GM18867 (cell line): ENCODE measurements at regions not wholly inside any gene's neighbourhood (a gene's known extent, or its start where the extent isn't known, plus 50 kb on each side); places are given as distances from the start of the nearest gene placed in this dataset.
"Not testable (repeated sequence)": the region's sequence is repeated elsewhere in the genome, so short reads cannot be mapped to it uniquely, and the experiment has no call there.

ENCODE experiments used
- ATAC-seq: cut with Tn5 transposase; IDR thresholded peaks from one replicate; pipeline ENCODE4 v1.9.1; 2021; ENCODE audit warnings: mild to moderate bottlenecking, moderate library complexity; ENCODE audit not compliant: unreplicated experiment

DNA sequence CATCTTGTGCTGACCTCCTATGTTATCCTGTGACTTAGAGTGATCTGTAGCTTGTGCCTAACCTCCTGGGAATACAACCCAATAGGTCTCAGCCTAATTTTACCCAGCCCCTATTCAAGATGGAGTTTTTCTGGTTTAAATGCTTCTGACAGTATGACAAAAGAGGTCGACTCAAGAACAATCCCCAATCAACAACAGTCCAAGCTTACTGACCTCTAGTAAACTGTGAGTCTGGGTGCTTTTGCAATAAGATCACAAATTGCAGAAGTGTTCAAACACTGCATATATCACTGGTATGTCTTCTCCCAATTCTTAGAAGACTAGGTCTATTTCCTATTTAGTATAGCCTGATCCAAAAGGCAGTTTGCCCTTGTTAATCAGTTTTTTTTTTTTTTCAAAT is 323.5 kb upstream of the PTGER4 start:
- no peak for ATAC-seq

DNA sequence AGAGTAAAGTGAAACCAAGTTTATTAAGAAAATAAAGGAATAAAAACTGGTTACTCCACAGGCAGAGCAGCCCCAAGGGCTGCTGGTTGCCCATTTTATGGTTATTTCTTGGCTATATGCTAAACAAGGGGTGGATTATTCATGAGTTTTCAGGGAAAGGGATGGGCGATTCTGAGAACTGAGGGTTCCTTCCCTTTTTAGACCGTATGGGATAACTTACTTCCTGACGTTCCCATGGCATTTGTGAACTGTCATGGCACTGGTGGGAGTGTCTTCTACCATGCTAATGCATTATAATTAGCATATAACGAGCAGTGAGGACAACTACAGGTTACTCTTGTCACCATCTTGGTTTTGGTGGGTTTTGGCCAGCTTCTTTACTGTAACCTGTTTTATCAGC is 323.9 kb upstream of the PTGER4 start:
- no peak for ATAC-seq

DNA sequence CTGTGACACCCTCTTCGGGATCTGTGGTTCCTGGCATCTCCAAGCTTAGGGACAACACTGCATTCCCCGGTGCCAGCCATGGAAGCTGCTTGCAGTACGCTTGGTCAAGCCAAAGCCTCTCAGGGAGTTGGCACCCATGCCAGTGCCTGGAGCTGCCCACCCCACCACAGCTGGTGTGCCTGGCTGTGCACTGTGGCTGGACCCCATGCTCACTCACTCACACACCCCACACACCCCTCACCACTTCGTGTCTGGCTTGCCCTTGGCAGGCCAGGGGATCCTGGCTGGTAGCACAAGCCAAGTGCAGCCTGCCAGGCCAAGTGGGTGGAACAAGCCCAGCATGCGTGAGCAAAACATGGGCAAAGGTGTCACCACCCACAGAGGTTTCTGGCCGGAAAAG is 324.5 kb upstream of the PTGER4 start:
- no peak for ATAC-seq

DNA sequence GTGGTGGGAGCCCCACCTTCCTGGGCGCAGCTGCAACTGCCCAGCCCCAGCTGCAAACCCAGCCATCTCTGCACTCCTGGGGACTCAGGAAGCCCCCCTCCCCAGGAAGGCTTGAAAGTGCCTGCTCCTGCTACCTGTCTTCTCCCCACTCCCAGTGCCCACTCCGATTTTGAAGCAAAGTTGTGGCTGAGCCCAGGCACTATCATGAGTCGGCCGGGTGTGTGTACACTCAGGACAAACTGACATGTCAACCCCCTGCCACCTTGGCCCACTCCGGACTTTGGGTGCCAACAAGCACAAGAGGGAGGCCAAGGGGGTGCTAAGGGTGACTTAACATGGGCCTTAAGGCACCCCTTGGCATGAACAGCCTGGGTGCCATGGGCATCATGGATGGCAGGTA is 325.5 kb upstream of the PTGER4 start:
- no peak for ATAC-seq

DNA sequence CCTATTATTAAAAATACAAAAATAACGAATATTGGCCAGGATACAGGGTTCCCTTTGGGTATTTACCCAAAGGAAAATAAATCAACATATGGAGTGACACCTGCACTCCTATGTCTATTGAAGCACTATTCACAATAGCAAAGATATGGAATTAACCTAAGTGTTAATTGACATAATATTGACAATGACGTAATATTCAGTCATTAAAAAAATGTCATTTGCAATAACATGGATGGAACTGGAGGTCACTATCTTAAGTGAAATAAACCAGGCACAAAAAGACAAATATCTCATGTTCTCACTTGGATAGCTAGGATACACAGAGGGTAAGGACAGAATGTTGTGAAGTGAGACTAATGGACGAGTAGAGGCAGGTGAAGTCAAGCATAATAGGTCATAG is 326.3 kb upstream of the PTGER4 start:
- no peak for ATAC-seq

DNA sequence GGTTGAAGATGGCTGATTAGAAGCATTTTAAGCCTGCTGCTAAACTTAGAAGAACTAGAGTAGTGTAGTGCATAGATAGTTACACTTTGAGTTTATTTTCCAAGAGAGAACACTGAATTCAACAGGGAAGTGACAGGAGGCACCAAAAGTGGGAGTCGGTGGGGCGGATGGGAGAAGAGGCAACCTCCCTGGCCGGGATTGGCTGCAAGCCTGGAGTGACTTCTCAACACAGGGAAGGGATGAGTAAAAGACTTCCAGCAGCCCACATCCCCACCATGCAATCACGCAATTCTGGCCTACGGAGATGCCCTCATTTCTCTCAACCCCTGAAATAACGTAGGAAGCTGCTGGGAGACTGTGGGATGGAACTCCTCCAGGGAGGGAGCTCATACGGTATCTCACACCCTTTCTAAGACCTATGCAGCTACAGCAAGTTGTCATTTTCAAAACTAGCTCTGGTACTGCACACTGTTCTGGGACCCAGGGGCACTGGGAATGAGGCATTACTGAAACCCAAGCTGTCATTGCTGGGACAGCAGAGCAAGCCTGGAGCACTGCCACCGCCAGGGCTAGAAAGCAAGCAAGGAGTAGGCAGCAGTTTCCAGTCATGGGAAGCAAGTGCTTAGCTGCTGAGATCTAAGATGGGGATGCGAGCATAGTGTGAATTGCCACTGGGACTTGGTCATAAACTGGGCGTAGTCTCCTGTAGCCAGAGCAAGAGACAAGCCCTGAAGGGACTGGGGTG is 331.6 kb upstream of the PTGER4 start:
- ATAC-seq = no peak

DNA sequence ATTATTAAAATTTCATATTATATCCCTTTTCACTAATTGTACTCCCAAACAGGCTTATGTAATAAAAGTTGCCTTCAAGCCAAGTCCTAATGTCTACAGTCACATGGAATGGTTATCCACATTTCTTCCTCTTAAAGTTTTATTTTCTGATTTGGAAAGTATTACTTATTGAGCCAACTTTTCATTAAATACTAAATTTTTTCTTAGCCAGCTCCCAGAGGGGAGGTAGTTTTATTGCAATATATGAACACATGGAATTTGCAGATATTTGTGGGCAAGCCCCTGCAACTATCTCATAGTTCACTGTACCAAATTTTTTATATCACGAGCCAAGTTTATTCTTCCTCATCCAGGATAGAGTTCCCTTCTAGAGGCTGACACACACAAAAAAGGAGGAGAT is 332.8 kb upstream of the PTGER4 start:
- ATAC-seq = no peak

DNA sequence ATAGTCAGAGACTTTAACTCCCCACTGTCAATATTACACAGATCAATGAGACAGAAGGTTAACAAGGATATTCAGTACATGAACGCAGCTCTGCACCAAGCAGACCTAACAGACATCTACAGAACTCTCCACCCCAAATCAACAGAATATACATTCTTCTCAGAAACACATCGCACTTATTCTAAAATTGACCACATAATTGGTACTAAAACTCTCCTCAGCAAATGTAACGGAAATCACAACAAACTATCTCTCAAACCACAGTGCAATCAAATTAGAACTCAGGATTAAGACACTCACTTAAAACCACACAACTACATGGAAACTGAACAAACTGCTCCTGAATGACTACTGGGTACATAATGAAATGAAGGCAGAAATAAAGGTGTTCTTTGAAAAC is 341.3 kb upstream of the PTGER4 start:
- ATAC-seq = not testable (repeated sequence)

DNA sequence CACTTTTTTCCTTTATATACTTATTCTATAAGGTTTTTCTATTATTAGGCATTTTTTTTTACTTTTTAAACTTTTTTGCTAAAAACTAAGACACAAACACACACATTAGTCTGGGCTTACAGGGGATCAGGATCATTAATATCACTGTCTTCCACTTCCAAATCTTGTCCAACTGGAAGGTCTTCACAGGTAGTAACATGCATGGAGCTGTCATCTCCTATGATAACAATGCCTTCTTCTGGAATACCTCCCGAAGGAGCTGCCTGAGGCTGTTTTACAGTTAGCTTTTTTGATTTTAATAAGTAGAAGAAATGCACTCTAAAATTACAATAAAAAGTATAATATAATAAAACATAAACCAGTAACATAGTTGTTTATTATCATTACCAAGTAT is 345.5 kb upstream of the PTGER4 start:
- no peak for ATAC-seq

DNA sequence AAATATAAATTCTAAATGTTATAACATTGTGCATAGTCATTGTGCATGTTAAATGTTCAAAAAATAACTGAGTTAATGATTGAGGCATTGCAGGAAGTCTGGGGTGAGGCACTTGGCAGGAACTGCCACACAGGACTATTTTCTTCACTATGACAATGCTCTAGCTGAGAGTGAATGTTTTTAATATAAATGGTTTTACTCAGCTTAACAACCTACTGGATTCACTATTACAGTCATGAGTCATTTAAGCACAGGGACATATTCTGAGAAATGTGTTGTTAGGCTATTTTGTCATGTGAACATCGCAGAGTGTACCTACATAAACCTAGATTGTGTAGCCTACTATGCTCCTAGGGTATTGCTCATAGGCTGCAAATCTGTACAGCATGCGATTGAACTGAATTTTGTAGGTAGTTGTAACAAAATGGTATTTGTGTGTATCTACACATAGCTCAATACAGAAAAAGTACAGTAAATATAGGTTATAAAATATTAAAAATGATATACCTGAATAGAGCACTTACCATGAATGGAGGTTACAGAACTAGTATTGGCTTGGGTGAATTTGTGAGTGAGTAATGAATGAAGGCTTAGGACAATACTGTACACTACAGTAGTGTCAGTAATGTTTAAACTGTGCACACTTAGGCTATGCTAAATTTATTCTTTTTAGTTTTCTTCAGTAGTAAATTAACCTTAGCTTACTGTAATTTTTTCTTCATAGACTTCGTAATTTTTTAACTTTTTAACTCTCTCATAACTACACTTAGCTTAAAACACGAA is 346.1 kb upstream of the PTGER4 start:
- no peak for ATAC-seq

DNA sequence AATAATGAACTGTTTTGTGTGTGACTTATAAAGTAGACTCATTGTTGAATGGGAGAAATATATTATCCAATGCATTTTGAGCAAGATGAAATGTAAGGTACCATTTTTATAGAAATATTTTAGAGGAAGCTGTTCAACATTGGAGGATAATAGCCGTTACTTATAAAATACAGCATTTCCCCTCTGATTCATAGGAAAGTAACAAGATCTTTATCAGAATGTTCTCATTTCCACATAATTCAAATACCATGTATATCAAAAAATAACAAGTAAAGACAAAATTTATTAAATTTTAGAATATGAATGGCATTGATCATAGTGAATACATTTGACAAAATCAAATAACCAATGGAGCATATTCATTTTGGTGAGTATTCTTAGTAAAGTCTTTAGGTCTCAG is 346.7 kb upstream of the PTGER4 start:
- no peak for ATAC-seq

DNA sequence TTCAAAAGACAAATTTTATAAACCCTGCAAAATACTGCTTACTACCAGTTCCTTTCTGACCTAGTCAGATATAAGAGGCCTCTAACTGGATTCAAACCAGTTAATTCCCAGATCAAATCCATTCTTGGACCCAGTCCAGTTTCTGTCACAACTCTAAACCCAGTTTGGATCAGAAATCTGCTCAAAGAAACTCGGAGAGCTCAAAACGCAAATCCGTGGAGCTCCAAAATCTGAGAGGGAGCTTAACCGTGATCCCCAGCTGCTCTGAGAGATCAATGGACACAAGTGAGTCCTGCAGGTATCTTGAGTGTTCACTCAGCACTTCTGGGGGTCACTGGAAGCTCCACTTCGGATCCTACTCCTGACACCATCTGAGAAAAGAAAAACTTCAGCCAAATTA is 348.1 kb upstream of the PTGER4 start:
- ATAC-seq = no peak

DNA sequence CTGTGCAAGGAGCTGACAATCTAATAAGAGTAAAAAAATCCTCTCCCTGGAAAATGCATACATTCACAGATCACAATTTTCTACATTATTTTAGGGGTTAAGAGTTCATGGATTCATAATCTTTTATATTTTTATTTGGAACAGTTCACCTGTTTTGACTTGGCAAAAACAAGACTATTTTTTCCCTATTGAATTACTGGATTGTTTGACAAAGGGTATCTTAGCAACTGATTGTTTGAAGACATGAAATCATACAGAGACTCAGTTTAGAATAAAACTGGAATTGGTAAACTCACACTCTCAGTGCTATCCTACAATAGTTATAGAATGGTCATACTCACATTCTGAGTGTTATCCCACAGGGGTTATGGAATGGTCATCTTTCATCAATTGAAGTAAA is 358.2 kb upstream of the PTGER4 start:
- no peak for ATAC-seq

DNA sequence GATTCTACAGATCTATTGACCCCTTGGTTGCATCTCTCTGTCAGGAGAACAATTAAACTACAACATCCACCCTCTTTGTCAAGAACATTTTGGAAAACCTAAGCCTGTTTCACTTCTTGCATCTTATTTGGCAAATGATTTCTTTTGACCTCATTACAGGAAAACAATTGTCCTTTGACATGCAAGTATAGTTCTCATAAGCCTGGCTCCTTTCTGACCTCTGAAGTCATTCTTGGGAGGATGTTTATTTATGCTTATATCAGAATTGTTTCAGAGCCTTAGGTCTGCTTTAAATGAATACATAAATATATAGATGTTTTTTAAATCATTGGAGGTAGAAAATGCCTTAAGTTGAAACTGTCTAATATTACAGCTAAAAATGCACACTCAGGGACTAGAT is 361.3 kb upstream of the PTGER4 start:
- no peak for ATAC-seq

DNA sequence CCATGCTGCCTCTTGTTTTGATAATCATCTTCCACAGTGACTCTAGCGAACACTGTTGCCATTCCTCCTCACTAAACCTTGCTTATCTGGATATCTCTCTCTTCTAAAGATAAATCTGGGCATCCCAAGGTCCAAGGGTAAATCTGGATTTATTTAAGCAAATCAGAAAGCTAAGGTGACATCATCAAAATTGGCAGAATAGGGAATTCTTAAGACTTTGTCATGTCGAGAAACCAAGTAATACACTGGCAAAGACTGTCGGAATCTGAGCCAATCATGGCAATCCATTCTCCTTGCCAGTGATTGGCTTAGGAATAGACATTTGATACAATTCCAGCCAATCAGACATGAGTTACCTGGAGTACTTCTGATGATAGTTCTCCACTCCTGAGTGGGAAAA is 362.7 kb upstream of the PTGER4 start:
- no peak for ATAC-seq

DNA sequence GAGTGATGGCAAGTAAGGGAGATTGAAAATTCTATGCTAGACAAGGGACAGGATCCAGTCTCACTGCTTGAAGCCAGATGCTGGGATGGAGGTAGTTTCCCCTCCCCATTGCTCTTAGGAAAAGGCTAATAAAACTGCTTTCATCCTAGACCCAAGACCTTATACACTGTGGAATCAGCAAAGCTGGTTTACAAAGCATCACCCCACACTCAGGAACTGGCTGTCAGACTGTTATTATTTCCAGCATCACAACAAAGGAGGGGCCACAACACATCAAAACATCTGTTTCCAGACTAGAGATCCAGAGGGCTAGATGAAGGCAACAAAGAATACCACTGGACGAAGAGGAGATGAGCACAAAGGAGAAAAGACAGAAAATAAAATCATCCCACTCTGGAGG is 364.6 kb upstream of the PTGER4 start:
- no peak for ATAC-seq

DNA sequence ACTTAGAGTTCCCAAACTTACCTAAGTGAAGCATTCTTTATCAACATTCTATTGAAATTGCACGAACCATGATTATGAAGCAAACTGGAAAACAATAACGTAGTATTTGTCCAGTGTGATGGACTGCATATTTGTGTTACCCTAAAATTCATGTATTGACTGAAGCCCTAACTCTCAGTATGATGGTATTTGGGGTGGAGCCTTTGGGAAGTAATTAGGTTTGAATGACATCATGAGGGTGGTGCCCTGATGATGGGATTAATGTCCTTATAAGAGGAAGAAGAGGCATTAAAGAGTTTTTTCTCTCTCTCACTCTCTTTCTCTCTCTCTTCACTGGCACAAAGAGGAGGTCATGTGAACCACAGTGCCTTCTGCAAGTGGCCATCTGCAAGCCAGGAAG is 365.4 kb upstream of the PTGER4 start:
- ATAC-seq = no peak

DNA sequence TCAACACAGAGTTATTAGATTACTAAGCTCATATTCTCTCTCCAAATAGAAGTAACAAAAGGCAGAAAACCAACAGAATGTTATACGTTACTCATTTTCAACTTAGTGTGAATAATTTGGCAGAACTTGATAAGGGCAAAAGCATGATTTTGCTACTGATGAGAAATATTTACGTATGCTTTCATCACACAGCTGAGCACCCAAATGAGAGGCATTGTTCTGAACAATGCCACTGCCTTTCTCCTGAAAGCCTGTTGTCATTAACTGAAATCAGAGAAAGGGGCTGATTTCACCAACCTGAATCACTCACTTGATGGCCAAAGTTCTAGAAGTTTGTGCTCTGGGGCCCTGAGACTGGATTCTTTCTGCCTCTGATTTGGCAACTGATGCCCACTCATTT is 367.5 kb upstream of the PTGER4 start:
- no peak for ATAC-seq

DNA sequence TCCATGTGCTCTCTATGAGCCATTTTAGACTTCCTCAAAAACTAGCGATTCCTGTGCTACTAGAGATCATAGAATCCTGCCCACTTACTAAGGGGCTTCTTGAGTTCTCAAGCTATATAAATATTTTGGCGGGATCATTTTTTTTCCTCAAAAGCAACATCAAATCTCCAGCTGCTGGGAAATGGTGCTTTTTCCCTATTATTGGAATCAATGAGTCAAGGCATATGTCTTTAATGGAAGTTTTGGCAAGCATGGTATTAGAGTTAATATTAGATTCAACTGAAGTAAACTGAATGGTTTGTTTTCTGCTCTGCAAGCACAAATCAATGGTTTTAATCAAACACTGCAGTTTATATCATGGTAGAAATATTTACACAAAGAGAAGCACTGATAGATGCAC is 369.9 kb upstream of the PTGER4 start:
- no peak for ATAC-seq

DNA sequence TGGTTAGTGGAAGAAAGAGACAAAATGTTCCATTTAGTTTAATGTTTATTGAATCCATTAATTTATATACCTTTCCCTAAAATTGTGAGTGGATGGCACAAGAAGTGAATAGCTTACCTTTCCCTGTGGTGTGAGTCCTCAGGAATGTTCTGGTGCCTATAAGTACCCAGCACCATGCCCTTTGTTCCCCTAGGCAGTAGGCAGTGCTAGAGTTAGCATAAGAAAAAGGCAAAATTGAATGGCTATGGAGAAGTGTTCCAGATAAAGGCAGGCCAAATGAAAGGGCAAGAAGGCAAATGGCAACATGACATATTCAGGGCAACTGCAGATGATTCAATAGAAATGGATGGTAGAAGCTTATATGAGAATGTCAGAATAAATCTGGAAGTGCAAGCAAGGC is 370.8 kb upstream of the PTGER4 start:
- ATAC-seq = no peak

DNA sequence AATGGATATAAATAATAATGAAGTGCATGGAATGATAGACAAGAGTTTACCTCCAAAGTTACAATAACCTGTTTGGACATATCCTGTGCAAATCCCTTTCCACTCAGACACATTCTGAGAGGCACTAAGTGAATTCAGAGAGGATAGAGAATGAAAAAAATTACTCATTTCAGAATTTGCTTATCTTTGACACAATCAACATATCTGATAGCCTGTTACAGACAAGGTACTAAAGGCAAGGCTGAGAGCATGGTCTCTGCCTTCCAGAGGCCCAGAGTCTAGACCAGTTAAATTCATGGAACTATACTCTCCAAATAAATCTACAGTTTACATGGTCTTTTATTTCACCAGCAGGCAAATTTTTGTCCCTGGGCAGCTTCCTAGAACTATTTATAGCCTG is 371.8 kb upstream of the PTGER4 start:
- no peak for ATAC-seq

DNA sequence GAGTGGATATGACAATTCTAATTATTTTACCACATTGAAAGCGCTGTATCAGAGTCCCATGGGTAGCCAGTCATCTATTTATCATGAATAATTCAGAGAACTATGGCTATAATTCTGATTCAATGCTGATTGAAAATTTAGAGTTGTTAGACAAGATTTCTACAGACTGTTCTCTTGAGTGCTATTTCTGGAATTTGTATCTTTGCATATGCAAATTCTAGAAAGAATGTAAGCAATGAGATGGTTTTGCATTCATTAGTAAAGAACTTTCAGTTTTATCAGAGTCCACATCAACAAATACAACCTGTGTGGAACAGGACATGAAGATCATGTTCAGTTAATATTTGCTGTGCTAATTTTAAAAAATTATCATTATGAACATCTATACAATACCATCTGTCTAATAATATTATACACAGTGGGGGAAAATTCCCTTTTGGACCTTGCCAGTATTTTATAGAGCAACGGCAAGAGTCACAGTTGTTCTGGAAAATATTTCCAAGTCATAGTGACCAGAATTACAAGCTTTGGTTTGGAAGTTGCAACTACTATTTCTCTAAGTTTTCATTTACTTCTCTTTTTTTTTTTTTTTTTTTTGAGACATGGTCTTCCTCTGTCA is 372.7 kb upstream of the PTGER4 start:
- no peak for ATAC-seq
